Caco-2 (cell line): ENCODE measurements at regions not wholly inside any gene's neighbourhood (a gene's known extent, or its start where the extent isn't known, plus 50 kb on each side); places are given as distances from the start of the nearest gene placed in this dataset.
"Not testable (repeated sequence)": the region's sequence is repeated elsewhere in the genome, so short reads cannot be mapped to it uniquely, and the experiment has no call there.

Experiments
- BruUV-seq: library from RNA; stranded (reverse); fragments of 400-500 nt; replicated peaks from 2 replicates; lab custom pipeline; 2021; lab: Mats Ljungman, UMichigan
- CTCF ChIA-PET: fragments of 300-600 bp; sonication (Branson Sonifier 250); formaldehyde crosslinking; loops from one replicate; lab custom pipeline; 2022; ENCODE audit warnings: antibody characterized with exemption; lab: Charles Lee
- POLR2A ChIA-PET: fragments of 300-600 bp; sonication (Branson Sonifier 250); formaldehyde crosslinking; loops from one replicate; lab custom pipeline; 2022; ENCODE audit warnings: antibody characterized with exemption; lab: Charles Lee
- DNase-seq, 2 experiments: peaks; one replicate each; pipeline versions ENCODE4 v3.0.0 to v3.0.0-alpha.2; 2020 to 2022
- H3K27me3 ChIP-seq: replicated peaks from 2 replicates; pipeline ENCODE4 v1.6.0; 2011; ENCODE audit warnings: low read length; ENCODE audit not compliant: control insufficient read depth, insufficient read depth
- H3K36me3 ChIP-seq: 2 replicates; pipeline ENCODE4 v1.5.1; 2011; ENCODE audit warnings: low read length; ENCODE audit not compliant: control insufficient read depth, insufficient read depth
- H3K4me1 ChIP-seq: fragments of 250-450 bp; sonication (Bioruptor Pico); 2 replicates; pipeline ENCODE4 v1.5.1; 2020; ENCODE audit warnings: mild to moderate bottlenecking
- H3K4me3 ChIP-seq: 2 replicates; pipeline ENCODE4 v1.5.1; 2011; ENCODE audit warnings: low read depth, mild to moderate bottlenecking, control low read depth, low read length
- H3K9me3 ChIP-seq: fragments of 250-450 bp; sonication (Bioruptor Pico); 2 replicates; pipeline ENCODE4 v1.5.1; 2020; ENCODE audit warnings: mild to moderate bottlenecking, moderate library complexity
- H3K27ac Mint-ChIP-seq: one replicate; pipeline ENCODE4 v1.8.0; 2022; ENCODE audit warnings: mixed read lengths; ENCODE audit not compliant: unreplicated experiment
- H3K27me3 Mint-ChIP-seq: one replicate; pipeline ENCODE4 v1.8.0; 2022; ENCODE audit warnings: mixed read lengths; ENCODE audit not compliant: insufficient read depth, unreplicated experiment
- H3K36me3 Mint-ChIP-seq: one replicate; pipeline ENCODE4 v1.8.0; 2022; ENCODE audit warnings: mild to moderate bottlenecking, mixed read lengths; ENCODE audit not compliant: insufficient read depth, unreplicated experiment
- H3K4me1 Mint-ChIP-seq: one replicate; pipeline ENCODE4 v1.8.0; 2022; ENCODE audit warnings: low read depth, mixed read lengths; ENCODE audit not compliant: unreplicated experiment
- H3K4me3 Mint-ChIP-seq: one replicate; pipeline ENCODE4 v1.8.0; 2022; ENCODE audit warnings: mild to moderate bottlenecking, moderate library complexity, mixed read lengths; ENCODE audit not compliant: unreplicated experiment
- H3K9me3 Mint-ChIP-seq: one replicate; pipeline ENCODE4 v1.8.0; 2022; ENCODE audit warnings: mixed read lengths; ENCODE audit not compliant: unreplicated experiment
- intact Hi-C: fragments of 100-400 bp; cut with micrococcal nuclease; formaldehyde crosslinking; loops from one replicate; pipeline ENCODE4 v1.10.0; 2022; ENCODE audit not compliant: unreplicated experiment
- TF ChIP-seq, protein P1 (sequence below), 2 experiments: fragments of 200-600 bp in 1 of 2; IDR thresholded peaks; 1 replicate in 1 of 2; 2 replicates in 1 of 2; pipeline versions ENCODE4 v1.5.1 to v1.8.0; 2011 to 2022; ENCODE audit warnings: antibody characterized with exemption in 1 of 2, control low read depth in 1 of 2, inconsistent platforms in 1 of 2, low read depth in 1 of 2, low read length in 1 of 2, mild to moderate bottlenecking in 1 of 2, moderate library complexity in 1 of 2; ENCODE audit not compliant: insufficient read depth in 1 of 2, severe bottlenecking in 1 of 2, unreplicated experiment in 1 of 2

DNA sequence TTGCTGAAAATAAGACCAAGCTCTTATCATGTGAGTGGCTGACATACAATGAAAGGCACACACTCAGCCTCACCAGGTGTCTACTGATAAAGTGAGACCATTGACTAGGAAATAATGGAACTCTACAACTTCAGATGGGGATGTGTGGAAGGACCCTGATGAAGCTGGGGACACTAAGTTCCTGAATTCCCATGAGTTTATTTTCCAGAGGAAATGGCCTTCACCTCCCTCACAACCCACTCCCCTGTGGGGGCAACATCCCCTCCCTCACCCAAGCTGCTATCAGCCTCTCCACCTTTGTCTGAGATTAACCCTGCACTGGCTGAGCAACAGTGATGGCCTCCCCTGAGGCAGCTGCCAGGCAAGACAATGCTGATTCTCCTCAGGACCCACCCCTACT lies 55.2 kb upstream of the SMARCAD1 start:
- no peaks in the 10 kb centered on the region for H3K9me3 Mint-ChIP-seq
- no peak for DNase-seq
- H3K4me3 Mint-ChIP-seq: no peak overlapping the region
- no peaks in the 10 kb centered on the region for H3K27me3 ChIP-seq
- no peaks in the 10 kb centered on the region for H3K27me3 Mint-ChIP-seq
- H3K4me1 Mint-ChIP-seq: no peaks in the 10 kb centered on the region
- H3K36me3 ChIP-seq: no peaks in the 10 kb centered on the region
- no peak overlapping the region for H3K27ac Mint-ChIP-seq
- ChIA-PET CTCF (no interaction called here), POLR2A (no interaction called here)
- no peaks in the 10 kb centered on the region for H3K9me3 ChIP-seq
- H3K4me1 ChIP-seq: no peaks in the 10 kb centered on the region
- H3K4me3 ChIP-seq: no peak overlapping the region
- H3K36me3 Mint-ChIP-seq: no peaks in the 10 kb centered on the region
- intact Hi-C loops: no loop called here
- TF ChIP-seq, protein P1, sequence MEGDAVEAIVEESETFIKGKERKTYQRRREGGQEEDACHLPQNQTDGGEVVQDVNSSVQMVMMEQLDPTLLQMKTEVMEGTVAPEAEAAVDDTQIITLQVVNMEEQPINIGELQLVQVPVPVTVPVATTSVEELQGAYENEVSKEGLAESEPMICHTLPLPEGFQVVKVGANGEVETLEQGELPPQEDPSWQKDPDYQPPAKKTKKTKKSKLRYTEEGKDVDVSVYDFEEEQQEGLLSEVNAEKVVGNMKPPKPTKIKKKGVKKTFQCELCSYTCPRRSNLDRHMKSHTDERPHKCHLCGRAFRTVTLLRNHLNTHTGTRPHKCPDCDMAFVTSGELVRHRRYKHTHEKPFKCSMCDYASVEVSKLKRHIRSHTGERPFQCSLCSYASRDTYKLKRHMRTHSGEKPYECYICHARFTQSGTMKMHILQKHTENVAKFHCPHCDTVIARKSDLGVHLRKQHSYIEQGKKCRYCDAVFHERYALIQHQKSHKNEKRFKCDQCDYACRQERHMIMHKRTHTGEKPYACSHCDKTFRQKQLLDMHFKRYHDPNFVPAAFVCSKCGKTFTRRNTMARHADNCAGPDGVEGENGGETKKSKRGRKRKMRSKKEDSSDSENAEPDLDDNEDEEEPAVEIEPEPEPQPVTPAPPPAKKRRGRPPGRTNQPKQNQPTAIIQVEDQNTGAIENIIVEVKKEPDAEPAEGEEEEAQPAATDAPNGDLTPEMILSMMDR (IDR thresholded peaks at IDR 0.05; ENCODE audit: insufficient read depth in 1 of 2, low read depth in 1 of 2, low read length in 1 of 2, severe bottlenecking in 1 of 2, unreplicated experiment in 1 of 2): no peak
- no TSS peak for BruUV-seq

GRCh38 chr4:94155404-94155803 lies 52.3 kb upstream of the SMARCAD1 start:
- H3K27me3 ChIP-seq, POLR2A ChIA-PET, H3K4me3 Mint-ChIP-seq, H3K9me3 ChIP-seq, H3K36me3 Mint-ChIP-seq, H3K27me3 Mint-ChIP-seq, CTCF ChIA-PET, H3K9me3 Mint-ChIP-seq, H3K27ac Mint-ChIP-seq, H3K36me3 ChIP-seq, DNase-seq, H3K4me3 ChIP-seq, H3K4me1 ChIP-seq, BruUV-seq, H3K4me1 Mint-ChIP-seq, intact Hi-C loops: not testable (repeated sequence)

DNA sequence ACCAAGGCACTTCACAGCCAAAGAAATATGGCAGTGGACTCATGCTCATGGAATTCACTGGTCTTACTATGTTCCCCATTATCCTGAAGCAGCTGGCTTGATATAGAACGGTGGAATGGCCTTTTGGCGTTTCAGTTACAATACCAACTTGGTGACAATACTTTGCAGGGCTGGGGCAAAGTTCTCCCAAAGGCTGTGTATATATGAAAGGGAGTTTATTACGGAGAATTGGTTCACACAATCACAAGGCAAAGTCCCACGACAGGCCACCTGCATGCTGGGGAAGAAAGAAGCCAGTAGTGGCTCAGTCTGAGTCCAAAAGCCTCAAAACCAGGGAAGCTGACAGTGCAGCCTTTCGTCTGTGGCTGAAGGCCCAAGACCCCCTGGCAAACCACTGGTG lies 50.8 kb upstream of the SMARCAD1 start:
- POLR2A ChIA-PET: no interaction called here
- H3K4me1 Mint-ChIP-seq: no peaks in the 10 kb centered on the region
- H3K36me3 ChIP-seq: no peaks in the 10 kb centered on the region
- CTCF ChIA-PET: no interaction called here
- no peak overlapping the region for H3K4me3 Mint-ChIP-seq
- no peaks in the 10 kb centered on the region for H3K36me3 Mint-ChIP-seq
- BruUV-seq: no TSS peak
- H3K27me3 ChIP-seq: no peaks in the 10 kb centered on the region
- DNase-seq: no peak
- H3K9me3 ChIP-seq: no peaks in the 10 kb centered on the region
- intact Hi-C loops: no loop called here
- H3K4me1 ChIP-seq: no peaks in the 10 kb centered on the region
- H3K9me3 Mint-ChIP-seq: no peaks in the 10 kb centered on the region
- H3K27ac Mint-ChIP-seq: no peak overlapping the region
- no peaks in the 10 kb centered on the region for H3K27me3 Mint-ChIP-seq
- no peak overlapping the region for H3K4me3 ChIP-seq
- TF ChIP-seq, protein P1 (IDR thresholded peaks at IDR 0.05; ENCODE audit: insufficient read depth in 1 of 2, low read depth in 1 of 2, low read length in 1 of 2, severe bottlenecking in 1 of 2, unreplicated experiment in 1 of 2): no peak
